IgD-negative memory B cell (primary cell): ENCODE measurements at regions not wholly inside any gene's neighbourhood (a gene's known extent, or its start where the extent isn't known, plus 50 kb on each side); places are given as distances from the start of the nearest gene placed in this dataset.

Experiments
- H3K27ac Mint-ChIP-seq, 3 donors: one replicate each; pipeline ENCODE4 v1.8.0; 2020 to 2022; ENCODE audit warnings: mild to moderate bottlenecking in 3 of 3, mixed read lengths in 3 of 3, moderate library complexity in 1 of 3
- H3K27me3 Mint-ChIP-seq: one replicate; pipeline ENCODE4 v1.8.0; 2021; ENCODE audit warnings: mixed read lengths
- H3K36me3 Mint-ChIP-seq: one replicate; pipeline ENCODE4 v1.8.0; 2020; ENCODE audit warnings: mild to moderate bottlenecking, mixed read lengths
- H3K4me1 Mint-ChIP-seq, 3 donors: one replicate each; pipeline ENCODE4 v1.8.0; 2020 to 2022; ENCODE audit warnings: mixed read lengths in 3 of 3, mild to moderate bottlenecking in 1 of 3
- H3K4me3 Mint-ChIP-seq, 4 donors: one replicate each; pipeline ENCODE4 v1.8.0; 2020 to 2022; ENCODE audit warnings: mild to moderate bottlenecking in 4 of 4, mixed read lengths in 4 of 4, moderate library complexity in 3 of 4
- H3K9me3 Mint-ChIP-seq, 3 donors: one replicate each; pipeline ENCODE4 v1.8.0; 2020 to 2021; ENCODE audit warnings: mixed read lengths in 3 of 3, mild to moderate bottlenecking in 1 of 3

GRCh38 chr4:4740071-4740470, 119.4 kb upstream of the MSX1 start:
- Mint-ChIP-seq H3K27me3 (no peaks in the 10 kb centered on the region), H3K27ac (no peak overlapping the region), H3K9me3 (peaks cover 0 to 4% (median 3%) of the 10 kb centered on the region in 3 donors), H3K4me1 (no peaks in the 10 kb centered on the region), H3K4me3 (no peak overlapping the region), H3K36me3 (peaks cover 9% of the 10 kb centered on the region)

- peaks cover 5% of the 10 kb centered on the region for H3K36me3 Mint-ChIP-seq
- no peaks in the 10 kb centered on the region for H3K4me1 Mint-ChIP-seq
- no peak overlapping the region for H3K27ac Mint-ChIP-seq
- peaks cover 0 to 13% (median 3%) of the 10 kb centered on the region in 3 donors for H3K9me3 Mint-ChIP-seq
- no peaks in the 10 kb centered on the region for H3K27me3 Mint-ChIP-seq
- H3K4me3 Mint-ChIP-seq = no peak overlapping the region
Observed at GRCh38 chr4:4735870-4736269, 123.6 kb upstream of the MSX1 start.

- Mint-ChIP-seq H3K27me3 (no peaks in the 10 kb centered on the region), H3K4me1 (no peaks in the 10 kb centered on the region), H3K36me3 (peaks cover 5% of the 10 kb centered on the region), H3K27ac (no peak overlapping the region), H3K4me3 (no peak overlapping the region), H3K9me3 (peaks cover 0 to 13% (median 3%) of the 10 kb centered on the region in 3 donors)
Observed at GRCh38 chr4:4735136-4735750, 124.2 kb upstream of the MSX1 start.

- H3K4me1 Mint-ChIP-seq = no peaks in the 10 kb centered on the region
- no peak overlapping the region for H3K27ac Mint-ChIP-seq
- H3K9me3 Mint-ChIP-seq = peaks cover 0 to 13% (median 3%) of the 10 kb centered on the region in 3 donors
- H3K36me3 Mint-ChIP-seq = peaks cover 8% of the 10 kb centered on the region
- peak overlapping the region in 1 of 4 donors; percentile 30 for H3K4me3 Mint-ChIP-seq
- no peaks in the 10 kb centered on the region for H3K27me3 Mint-ChIP-seq
Observed at GRCh38 chr4:4734425-4734824, 125.0 kb upstream of the MSX1 start.

GRCh38 chr4:4733663-4734062, 125.8 kb upstream of the MSX1 start:
- Mint-ChIP-seq H3K4me3 (no peak overlapping the region), H3K36me3 (peaks cover 7% of the 10 kb centered on the region), H3K9me3 (peaks cover 0 to 13% (median 3%) of the 10 kb centered on the region in 3 donors), H3K27ac (no peak overlapping the region), H3K27me3 (no peaks in the 10 kb centered on the region), H3K4me1 (no peaks in the 10 kb centered on the region)

GRCh38 chr4:4730249-4730648, 129.2 kb upstream of the MSX1 start:
- H3K27ac Mint-ChIP-seq = peak overlapping the region in 1 of 3 donors; percentile 59

DNA sequence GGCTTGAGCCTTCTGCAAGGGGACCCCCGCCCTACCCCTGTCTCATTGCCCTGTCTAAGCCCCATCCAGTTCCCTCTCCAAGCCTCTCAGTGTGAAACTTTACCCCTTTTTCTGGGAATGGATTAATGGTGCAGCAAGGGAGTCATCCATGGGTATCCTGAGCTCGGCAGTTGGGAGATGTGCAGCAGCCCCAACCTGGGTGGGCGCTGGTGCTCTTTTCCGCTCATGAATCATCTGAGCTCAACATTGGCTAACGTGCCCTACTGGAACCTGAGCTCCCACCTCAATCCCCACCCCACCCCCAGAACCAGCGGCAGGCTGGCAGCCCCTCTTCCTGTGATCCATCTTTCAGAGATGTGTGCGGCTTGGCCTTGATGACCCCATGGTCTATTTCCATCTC, 130.3 kb upstream of the MSX1 start:
- Mint-ChIP-seq H3K36me3 (peaks cover 9% of the 10 kb centered on the region), H3K4me1 (no peaks in the 10 kb centered on the region), H3K27ac (no peak overlapping the region), H3K4me3 (peak overlapping the region in 1 of 4 donors; percentile 39), H3K9me3 (peaks cover 14 to 30% (median 21%) of the 10 kb centered on the region in 3 donors), H3K27me3 (peaks cover 2% of the 10 kb centered on the region)

More at GRCh38 chr4:4730249-4730648, 129.2 kb upstream of the MSX1 start:
- Mint-ChIP-seq H3K4me1 (no peaks in the 10 kb centered on the region), H3K4me3 (no peak overlapping the region), H3K36me3 (peaks cover 9% of the 10 kb centered on the region), H3K9me3 (peaks cover 13 to 28% (median 17%) of the 10 kb centered on the region in 3 donors), H3K27me3 (peaks cover 2% of the 10 kb centered on the region)

DNA sequence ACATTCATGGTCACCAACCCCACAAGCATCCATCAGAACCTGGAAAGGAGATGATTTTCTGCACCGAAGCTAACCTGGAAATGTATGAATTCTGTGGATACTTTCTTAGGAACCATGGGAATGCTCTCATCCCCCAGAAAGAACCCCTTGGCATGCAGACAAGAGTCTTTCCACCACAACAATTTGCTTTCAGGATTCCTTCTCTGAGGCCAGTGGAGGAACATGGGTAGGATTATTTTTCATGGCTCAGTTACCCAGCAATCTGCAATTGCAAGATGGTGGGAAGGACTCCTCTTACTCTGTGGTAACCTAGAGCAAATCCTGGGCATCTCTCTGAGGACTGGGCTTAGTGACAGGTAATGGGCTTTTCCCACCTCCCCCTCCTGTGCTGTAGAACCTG, 131.9 kb upstream of the MSX1 start:
- no peaks in the 10 kb centered on the region for H3K4me1 Mint-ChIP-seq
- H3K4me3 Mint-ChIP-seq = no peak overlapping the region
- peaks cover 14 to 25% (median 22%) of the 10 kb centered on the region in 3 donors for H3K9me3 Mint-ChIP-seq
- H3K27me3 Mint-ChIP-seq = peaks cover 2% of the 10 kb centered on the region
- H3K36me3 Mint-ChIP-seq = peaks cover 7% of the 10 kb centered on the region
- no peak overlapping the region for H3K27ac Mint-ChIP-seq

- Mint-ChIP-seq H3K9me3 (peaks cover 11 to 27% (median 21%) of the 10 kb centered on the region in 3 donors), H3K27ac (no peak overlapping the region), H3K4me3 (no peak overlapping the region), H3K27me3 (peaks cover 2% of the 10 kb centered on the region), H3K36me3 (peaks cover 7% of the 10 kb centered on the region), H3K4me1 (no peaks in the 10 kb centered on the region)
Observed at GRCh38 chr4:4726051-4726450, 133.4 kb upstream of the MSX1 start.

DNA sequence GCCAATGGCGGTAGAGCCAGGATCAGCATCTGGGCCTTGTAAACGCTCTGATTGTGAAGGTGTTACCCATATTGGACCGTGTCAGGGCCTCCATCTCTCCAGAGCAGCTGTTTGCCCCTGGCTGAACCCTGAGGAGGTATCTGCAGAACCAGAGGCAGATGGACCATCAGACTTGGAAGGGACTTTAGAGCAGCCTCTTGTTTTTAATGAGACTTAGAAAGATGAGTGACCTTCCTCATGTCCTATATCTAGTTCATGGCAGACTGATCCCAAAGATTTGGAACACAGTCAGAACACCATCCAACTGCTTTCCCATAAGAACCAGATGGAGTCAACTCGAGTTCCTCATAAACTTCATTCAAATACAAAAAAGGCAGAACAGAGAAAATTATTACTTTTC, 135.1 kb upstream of the MSX1 start:
- Mint-ChIP-seq H3K27me3 (peaks cover 2% of the 10 kb centered on the region), H3K36me3 (peaks cover 5% of the 10 kb centered on the region), H3K4me1 (no peaks in the 10 kb centered on the region), H3K27ac (no peak overlapping the region), H3K4me3 (no peak overlapping the region), H3K9me3 (peaks cover 11 to 27% (median 21%) of the 10 kb centered on the region in 3 donors)

GRCh38 chr4:4721636-4722035, 137.8 kb upstream of the MSX1 start:
- Mint-ChIP-seq H3K4me1 (peaks cover 0 to 2% (median 0%) of the 10 kb centered on the region in 3 donors), H3K4me3 (no peak overlapping the region), H3K27me3 (no peaks in the 10 kb centered on the region), H3K36me3 (peaks cover 10% of the 10 kb centered on the region), H3K27ac (no peak overlapping the region), H3K9me3 (peaks cover 7 to 22% (median 20%) of the 10 kb centered on the region in 3 donors)

- H3K4me3 Mint-ChIP-seq = no peak overlapping the region
Observed at GRCh38 chr4:4720646-4721045, 138.8 kb upstream of the MSX1 start.

GRCh38 chr4:4719436-4719835, 140.0 kb upstream of the MSX1 start:
- Mint-ChIP-seq H3K4me3 (no peak overlapping the region), H3K4me1 (peaks cover 0 to 2% (median 0%) of the 10 kb centered on the region in 3 donors), H3K27ac (no peak overlapping the region), H3K27me3 (no peaks in the 10 kb centered on the region), H3K9me3 (peaks cover 0 to 9% (median 4%) of the 10 kb centered on the region in 3 donors), H3K36me3 (peaks cover 5% of the 10 kb centered on the region)

More at GRCh38 chr4:4720646-4721045, 138.8 kb upstream of the MSX1 start:
- no peaks in the 10 kb centered on the region for H3K27me3 Mint-ChIP-seq
- H3K36me3 Mint-ChIP-seq = peaks cover 5% of the 10 kb centered on the region
- no peak overlapping the region for H3K27ac Mint-ChIP-seq
- H3K9me3 Mint-ChIP-seq = peaks cover 3 to 13% (median 10%) of the 10 kb centered on the region in 3 donors
- peaks cover 0 to 2% (median 0%) of the 10 kb centered on the region in 3 donors for H3K4me1 Mint-ChIP-seq

- Mint-ChIP-seq H3K9me3 (peaks cover 0 to 4% (median 2%) of the 10 kb centered on the region in 3 donors), H3K27me3 (no peaks in the 10 kb centered on the region), H3K4me1 (peaks cover 0 to 2% (median 0%) of the 10 kb centered on the region in 3 donors), H3K4me3 (no peak overlapping the region), H3K27ac (no peak overlapping the region), H3K36me3 (peaks cover 5% of the 10 kb centered on the region)
Observed at GRCh38 chr4:4717692-4718091, 141.8 kb upstream of the MSX1 start.

DNA sequence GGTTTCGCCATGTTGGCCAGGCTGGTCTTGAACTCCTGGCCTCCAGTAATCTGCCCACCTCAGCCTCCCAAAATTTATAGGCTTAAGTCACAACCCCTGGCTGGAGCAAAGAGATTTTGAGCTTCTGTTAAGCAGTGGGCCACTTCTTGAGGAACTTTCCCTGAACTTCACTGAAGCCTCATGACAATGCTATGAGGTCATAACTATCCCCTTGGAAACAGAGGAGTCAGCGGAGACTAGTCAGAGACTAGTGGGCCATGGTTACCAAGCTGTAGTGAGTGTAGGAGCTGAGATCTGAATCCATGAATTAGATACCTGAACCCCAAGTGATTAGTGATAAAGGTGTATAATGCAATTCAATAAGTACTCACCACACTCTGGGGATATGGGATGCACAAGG, 145.1 kb upstream of the MSX1 start:
- Mint-ChIP-seq H3K4me3 (no peak overlapping the region), H3K9me3 (no peaks in the 10 kb centered on the region), H3K36me3 (peaks cover 7% of the 10 kb centered on the region), H3K4me1 (peaks cover 0 to 2% (median 0%) of the 10 kb centered on the region in 3 donors), H3K27ac (no peak overlapping the region), H3K27me3 (no peaks in the 10 kb centered on the region)
